SHP77 (cell line): ENCODE measurements at regions not wholly inside any gene's neighbourhood (a gene's known extent, or its start where the extent isn't known, plus 50 kb on each side); places are given as distances from the start of the nearest gene placed in this dataset.
"Not testable (repeated sequence)": the region's sequence is repeated elsewhere in the genome, so short reads cannot be mapped to it uniquely, and the experiment has no call there.

Source experiments
- DNase-seq, 2 experiments: peaks; one replicate each; lab custom pipeline; 2025; lab: John Stamatoyannopoulos, UW

DNA sequence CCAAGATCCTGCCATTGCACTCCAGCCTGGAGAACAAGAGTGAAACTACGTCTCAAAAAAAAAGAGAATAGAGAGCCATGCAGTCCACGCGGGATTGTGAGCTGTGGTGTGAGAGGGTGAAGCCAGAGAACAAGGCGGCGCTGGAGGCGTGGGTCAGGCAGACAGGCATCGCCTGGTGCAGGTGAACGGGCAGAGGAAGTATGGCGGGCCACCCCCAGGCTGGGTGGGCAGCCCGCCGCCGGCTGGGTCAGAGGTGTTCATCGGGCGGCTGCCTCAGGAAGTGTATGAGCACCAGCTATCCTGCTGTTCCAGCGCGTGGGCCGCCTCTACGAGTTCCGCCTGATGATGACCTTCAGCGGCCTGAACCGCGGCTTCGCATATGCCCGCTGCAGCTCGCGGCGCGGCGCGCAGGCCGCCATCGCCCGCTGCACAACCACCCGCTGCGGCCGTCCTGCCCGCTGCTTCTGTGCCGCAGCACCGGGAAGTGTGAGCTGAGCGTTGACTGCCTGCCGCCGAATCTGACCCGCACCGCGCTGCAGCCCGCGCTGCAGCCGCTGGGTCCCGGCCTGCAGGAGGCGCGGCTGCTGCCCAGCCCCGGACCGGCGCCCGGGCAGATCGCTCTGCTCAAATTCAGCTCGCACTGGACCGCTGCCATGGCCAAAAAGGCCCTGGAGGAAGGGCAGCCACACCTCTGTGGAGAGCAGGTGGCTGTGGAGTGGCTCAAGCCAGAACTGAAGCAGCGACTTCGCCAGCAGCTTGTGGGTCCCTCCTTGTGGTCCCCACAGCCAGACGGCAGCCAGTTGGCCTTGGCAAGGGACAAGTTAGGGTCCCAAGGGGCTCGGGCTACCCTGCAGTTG is 95.5 kb upstream of the PLEKHM1 start:
- DNase-seq, result not testable (repeated sequence)

DNA sequence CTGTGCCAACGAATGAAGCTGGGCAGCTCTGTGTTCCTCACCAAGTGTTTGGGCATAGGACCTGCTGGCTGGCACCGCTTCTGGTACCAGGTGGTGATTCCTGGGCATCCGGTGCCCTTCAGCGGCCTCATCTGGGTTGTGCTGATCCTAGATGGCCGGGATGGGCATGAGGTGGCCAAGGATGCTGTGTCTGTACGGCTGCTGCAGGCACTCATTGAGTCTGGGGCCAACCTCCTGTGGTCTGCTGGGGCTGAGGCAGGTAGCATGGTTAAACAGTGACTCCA is 96.1 kb upstream of the PLEKHM1 start:
- DNase-seq, result not testable (repeated sequence)

DNA sequence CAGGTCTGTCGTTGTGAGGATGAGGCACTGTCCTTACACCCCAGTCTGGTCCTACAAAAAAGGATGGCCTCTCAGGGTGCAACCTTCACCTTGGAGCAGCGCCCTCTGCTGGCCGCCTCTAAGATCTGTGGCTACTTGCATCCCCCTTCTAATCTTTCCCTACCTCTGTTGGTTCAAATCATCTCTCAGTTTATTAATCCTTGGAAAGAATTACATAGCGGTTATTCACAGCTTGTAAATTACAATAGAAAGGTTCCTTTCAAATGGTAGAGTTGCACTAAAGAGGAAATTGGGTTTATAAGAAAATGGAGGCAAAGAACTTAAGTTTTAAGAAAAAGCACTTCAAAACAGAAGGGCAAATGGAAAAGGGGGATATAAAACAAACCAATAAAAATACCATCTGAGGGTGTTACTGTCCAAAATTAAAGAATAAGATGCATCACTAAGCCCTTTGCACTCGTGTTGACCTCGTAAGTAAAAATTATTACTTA is 102.0 kb upstream of the PLEKHM1 start:
- not testable (repeated sequence) for DNase-seq

DNA sequence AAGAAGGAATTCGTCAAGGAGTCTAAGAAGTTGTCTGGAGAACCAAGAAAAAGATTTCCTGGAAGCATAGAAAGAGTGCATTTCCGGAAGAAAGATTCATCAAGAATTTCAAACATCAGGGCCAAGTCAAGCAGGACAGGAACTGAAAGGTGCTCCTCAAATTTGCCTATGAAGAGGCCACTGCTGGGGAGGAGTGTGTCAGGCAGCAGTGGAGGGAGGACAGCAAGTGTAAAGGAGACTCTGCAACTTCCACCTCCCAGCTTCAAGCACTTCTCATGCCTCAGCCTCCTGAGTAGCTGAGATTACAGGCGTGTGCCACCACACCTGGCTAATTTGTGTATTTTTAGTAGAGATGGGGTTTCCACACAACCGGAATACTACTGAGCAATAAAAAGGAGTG is 105.8 kb upstream of the PLEKHM1 start:
- not testable (repeated sequence) for DNase-seq

DNA sequence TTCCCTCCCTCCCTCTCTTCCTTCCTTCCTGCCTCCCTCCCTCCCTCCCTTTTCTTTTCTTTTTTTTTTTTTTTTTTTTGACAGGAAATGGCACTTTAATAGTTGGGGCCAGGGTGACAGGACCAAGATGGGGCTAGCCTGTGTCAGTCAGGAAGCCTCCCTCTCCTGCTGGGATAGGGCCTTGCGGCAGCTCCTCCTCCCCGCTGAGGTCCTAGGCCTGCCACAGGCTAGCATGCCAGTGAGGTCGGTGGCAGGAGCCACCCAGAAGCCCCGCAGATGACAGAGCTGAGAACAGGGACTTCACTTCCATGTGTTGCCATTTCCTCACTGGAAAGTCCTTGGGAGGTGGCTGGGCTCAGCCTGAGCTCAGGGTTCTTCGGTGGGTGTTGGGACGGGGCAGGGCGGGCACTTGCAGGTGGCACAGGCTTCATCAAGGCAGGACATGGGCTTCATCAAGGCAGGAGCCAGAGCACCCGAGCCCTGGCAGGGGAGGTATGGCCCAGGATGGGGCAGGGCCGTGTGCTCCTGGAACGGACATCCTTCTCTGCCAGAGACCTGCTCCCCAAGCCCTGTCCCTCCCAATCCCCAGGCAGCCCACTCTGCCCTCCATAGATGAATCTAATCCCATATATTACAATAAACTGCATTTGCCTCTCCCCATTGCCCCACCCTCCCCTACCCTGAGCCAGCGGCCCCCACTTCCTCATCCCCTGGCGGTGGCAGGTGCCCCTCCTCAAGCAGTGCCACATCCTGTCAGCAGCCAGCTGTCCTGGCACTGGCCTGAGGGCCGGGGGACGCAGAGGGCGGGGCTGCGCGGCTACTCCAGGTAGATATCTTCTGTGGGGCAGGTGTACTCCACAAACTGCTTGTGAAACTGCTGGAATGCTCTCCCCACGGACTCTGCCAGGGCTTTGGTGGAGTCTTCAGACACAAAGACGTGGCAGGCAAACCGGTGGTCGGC is 109.8 kb upstream of the PLEKHM1 start:
- not testable (repeated sequence) for DNase-seq

DNA sequence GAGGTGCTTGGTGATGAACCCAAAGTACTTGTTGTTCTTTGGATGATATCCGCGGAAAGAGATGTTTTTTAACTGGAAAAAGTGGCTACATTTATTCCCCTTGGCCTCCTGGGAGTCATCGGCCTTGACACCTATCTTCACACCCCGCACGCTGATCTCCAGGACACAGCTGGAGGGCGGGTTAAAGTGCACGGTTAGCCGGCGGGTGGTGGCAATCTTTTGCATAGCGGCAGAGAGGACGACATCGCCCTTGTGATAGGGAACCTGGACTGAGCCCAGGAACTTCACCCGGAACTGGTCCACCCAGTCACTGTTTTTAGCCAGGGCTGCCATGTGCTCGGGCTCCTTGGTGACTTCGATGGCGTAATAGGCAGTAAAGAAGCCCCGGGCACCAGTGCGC is 110.5 kb upstream of the PLEKHM1 start:
- DNase-seq, result not testable (repeated sequence)

DNA sequence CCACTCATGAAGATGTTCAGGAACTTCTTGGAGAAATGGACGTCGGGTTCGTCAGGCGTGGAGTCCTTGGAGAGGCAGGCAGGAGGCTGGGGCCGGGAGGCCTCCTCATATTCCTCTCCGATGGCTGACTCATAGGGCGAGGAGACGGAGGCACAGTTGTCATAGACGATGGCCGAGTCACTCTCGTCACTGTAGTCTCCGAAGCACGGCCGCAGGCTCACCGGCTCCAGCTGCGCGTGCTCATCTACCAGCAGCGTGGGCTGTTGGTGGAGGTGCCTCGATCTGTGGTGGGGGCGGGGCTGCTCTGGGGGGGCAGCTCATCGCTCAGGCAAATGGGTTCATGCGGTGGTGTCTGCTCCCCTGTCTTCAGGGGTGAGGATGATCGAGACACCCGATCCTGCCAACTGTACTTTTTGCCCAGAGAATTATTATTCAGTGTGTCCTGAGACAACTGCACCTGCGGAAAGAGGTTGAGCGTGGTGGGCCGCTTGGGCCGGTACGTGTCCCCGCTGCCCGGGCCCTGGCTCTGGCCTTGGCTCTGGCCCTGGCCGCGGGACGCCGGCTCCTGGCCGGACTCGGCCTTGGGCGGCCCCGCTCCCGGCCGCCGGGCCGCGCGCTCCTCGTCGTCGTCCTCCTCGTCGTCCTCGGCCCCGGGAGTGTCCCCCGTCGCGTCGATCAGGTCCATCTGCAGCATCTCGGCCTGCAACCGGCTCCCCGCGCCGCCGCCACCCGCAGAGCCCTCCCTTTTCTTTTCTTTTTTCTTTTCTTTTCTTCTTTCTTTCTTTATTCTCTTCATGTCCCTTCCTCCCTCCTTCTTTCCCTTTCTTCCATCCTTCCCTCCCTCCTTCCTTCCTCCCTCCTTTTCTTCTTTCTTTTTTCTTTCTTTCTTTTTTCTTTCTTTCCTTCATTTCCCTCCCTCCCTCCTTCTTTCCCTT is 111.4 kb upstream of the PLEKHM1 start:
- not testable (repeated sequence) for DNase-seq

DNA sequence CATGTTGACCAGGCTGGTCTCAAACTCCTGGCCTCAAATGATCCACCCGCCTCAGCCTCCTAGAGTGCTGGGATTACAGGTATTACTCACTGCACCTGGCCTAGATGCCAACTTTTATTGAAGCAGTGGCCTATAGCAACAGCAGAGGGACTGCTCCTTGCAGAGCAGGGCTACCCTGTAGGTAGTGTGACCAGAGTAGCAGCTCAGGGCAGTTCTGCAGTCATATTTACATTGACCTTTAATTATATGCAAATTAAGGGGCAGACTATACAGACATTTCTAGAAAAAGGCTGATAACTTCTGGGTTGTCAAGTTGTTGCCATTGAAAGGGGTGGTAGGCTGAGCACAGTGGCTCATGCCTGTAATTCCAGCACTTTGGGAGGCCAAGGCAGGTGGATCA is 115.2 kb upstream of the PLEKHM1 start:
- DNase-seq, result not testable (repeated sequence)

DNA sequence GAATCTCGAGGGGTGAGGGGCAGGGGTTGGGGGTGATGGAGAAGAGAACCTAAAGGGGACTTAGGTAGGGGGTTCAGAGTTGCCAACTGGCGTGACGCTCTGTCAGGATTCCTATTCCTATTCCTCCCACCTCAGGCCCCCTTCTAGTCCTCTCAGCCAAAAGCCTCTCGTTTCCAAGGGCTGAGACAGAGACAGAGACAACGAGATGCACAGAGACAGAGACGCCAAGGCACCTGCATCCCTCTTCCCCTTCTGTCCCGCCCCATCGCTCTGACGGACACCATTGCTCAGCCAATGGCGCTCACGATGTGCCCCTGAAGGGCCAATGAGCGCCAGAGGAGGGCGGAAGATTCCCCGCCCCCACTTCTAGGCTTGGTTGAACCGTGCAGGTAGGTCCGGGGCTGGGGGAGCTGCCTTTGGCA is 129.5 kb upstream of the PLEKHM1 start:
- not testable (repeated sequence) for DNase-seq

DNA sequence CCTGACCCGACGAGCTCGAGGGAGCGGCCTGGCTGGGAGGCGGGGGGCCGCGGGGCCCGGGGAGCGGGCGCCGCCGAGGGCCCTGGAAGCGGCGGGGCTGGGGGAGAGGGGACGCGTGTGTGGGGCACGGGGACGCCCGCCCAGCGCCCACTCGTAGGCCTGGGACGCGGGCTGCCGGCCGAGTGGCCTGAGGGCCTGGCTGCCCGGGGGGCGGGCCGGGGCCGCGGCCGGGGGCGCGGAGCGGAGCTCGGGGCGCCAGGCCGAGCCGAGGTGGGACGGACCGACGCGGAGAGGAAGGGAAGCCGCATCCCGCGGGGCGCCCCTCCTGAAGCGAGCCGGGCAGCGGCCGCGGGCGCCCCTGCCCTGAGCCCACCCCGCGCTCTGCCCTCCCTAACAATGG is 129.9 kb upstream of the PLEKHM1 start:
- DNase-seq, result not testable (repeated sequence)

DNA sequence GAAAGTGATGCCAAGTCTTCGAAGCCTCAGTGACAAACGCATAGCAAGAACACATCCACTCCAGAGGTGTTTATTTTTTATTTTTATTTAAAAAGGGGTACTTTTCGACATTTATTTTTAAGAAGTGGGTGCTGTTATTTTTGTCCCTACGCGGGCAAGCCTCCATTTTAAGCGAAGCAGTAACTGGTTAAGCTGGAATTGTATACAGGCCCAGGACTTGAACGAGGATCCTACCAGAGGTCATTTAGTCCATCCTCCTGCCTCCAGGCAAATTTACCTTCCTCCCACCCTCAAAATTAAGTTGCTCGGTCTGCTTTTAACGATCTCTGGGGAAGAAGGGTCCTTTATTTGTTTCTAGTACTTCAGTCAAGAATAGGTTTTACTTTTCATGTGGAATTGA is 130.6 kb upstream of the PLEKHM1 start:
- DNase-seq, result not testable (repeated sequence)

DNA sequence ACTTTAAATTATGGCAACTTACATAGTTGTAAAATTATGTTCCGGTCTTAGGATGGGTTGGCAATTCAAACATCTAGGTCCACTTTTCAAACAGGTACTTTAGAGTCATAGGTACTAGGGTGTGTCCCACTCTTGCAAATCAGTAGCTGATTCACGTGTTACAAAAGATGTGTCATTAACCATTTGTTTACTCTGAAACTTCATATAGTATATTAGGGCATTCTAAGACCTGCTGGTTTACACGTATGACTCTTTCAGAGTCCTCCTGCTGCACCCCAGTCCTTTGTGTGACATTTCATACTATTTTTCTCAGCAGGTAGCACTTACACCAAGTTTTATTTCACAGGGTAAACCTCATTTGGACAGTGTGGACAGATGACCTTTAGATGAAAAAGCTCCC is 131.8 kb upstream of the PLEKHM1 start:
- not testable (repeated sequence) for DNase-seq

DNA sequence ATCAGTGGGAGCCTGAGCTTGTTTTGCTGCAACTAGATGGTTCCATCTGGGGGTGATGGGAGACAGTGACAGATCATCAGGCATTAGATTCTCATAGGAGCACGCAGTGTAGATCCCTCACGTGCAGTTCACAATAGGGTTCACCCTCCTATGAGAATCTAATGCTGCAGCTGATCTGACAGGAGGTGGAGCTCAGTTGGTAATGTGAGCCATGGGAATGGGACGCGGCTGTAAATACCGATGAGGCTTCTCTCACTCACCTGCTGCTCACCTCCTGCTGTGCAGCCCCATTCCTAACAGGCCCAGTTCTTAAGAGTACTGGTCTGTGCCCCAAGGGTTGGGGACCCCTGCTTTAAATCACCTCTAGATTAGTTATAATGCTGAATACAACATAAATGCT is 137.5 kb upstream of the PLEKHM1 start:
- DNase-seq, result no peak

DNA sequence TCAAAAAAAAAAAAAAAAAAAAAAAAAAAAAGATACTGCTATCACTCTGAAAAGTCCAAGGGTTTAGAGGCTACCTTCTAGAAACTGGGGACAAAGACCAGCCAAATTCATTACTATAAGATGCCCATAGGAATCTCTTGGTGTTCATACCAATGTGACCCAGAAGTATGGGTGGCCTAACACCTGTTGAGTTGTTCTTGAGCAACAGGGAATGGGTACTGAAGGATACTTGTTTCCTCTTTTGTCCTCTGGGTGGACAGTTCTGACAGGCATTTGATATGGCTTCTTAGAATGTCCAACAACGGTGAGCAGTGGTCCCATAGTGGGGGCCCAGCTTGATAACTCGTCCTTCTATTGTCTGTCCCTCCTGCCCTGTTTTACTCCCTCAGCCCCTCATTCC is 141.4 kb upstream of the PLEKHM1 start:
- no peak for DNase-seq

DNA sequence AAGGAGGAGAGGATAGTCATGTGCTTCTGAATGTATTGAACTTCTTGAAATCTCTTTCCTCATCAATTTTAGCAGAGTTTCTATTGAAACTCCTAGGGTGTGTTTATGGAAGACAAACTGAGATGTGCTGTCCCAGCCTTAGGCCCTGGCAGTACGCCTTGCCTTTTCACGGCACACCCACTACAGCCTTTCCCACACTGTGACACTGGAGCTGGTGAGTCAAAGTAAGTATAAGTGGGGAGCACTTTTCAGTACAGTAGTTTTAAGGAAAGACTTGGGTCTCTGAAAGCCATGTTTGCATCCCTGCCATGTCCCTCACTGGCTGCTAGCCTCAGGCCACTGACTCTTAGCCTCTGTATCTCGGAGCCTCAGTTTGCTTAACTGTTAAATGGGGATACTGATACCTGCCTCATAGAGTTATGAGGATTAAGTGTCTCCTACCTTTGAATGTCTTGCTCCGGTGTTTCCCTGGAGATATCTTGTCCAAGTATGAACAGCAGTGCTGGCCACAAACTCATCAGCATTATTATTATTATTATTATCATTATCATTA is 144.7 kb upstream of the CRHR1 start:
- no peak for DNase-seq

DNA sequence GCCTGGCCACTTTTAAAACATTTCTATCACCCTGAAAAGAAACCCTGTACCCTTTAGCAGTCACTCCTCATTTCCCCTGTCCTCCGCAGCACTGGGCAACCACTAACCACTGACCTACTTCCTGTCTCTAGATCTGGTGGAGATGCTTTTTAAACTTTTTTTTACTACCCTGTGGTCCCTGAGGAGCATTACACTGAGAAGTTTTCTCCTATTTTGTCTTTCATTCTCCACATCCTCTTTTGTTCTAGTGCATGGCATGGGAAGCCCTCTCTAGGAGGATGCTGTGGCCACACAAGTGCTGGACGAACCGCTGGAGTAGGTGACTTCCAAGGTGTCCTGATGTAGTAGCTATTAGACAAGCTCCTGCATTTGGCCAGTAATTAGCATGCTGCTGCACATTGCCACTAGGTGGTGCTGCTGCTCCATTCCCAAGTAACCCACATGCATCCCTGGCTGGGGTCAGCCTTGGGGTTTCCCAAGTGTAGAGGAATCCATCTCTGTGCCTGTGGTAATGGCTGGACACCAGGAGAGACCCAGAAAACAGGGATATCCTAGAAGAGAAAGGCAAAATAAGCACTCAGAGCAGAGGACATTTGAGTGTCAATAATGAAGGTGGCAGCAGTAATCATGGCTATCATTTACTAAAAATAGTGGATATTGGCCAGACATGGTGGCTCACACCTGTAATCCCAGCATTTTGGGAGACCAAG is 143.8 kb upstream of the CRHR1 start:
- no peak for DNase-seq

DNA sequence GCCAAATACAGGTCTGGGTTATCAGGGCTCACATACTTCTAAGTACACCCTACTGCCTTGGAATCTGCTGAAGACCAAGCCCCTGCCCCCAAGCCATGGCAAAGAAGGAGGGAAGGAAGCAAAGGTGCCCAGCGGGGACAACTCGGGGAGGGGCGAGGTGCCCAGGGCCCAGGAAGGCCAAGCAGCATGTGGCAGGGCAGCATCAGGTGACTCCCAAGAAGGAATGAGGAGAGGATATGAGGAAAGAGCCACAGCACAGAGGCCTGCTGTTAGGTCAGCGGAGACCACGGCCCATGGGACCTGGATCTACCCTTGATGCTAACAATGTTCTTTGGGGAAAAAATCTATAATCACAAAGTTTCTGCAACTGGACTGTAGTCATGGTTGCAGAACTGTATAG is 142.6 kb upstream of the CRHR1 start:
- no peak for DNase-seq

DNA sequence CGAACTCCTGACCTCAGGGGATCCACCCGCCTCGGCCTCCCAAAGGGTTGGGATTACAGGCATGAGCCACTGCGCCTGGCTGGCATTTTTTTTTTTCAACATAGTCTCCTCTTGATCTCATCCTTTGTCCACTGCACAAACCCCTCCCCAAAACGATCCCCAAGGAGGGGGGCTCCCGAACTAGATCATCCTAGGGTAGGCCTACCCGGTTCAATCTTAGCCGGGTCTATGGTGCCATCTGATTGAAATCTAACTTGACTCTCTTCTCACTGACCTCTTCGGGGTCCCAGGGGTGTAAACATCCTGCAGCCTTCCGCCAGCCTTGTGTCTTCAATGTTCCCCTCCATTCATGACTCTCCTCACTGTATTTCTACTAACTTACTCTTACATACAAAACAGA is 140.5 kb upstream of the CRHR1 start:
- no peak for DNase-seq

DNA sequence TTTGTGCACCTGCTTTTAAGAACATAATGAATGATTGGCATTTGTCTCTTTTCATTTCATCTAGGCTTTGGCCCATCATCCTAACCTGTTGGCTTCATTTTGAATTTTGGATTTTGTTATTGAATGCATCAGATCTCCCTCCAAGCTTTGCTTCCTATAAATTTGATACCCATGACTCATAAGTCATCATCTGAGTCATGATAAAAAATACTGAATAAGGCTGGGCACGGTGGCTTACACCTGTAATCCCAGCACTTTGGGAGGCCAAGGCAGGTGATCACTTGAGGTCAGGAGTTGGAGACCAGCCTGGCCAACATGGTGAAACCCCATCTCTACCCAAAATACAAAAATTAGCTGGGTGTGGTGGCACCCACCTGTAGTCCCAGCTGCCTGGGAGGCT is 139.5 kb upstream of the CRHR1 start:
- DNase-seq, result not testable (repeated sequence)

DNA sequence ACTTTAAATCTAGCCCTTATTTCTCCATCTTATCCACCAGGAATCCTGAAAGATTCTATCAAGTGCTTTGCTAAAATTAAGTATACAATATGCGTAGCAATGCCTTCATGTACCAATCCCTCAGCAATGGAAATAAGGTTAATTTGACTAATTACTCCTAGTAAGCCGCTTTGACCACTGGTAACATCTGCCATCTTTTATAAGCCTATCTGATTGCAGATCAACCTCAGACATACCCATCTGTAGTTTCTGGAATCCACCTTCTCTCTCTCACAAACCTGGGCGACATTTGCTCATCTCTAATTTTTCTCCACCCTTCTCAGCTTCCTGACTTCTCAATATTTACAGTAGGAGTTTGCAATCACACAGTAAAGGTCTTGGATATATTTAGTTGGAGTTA is 138.8 kb upstream of the CRHR1 start:
- DNase-seq, result no peak
